ENCODE measurements at regions not wholly inside any gene's neighbourhood (a gene's known extent, or its start where the extent isn't known, plus 50 kb on each side); places are given as distances from the start of the nearest gene placed in this dataset.
A peak's percentile ranks its signal among the peaks of the same experiment; 100 is the strongest.

GRCh38 chrX:8232406-8232805, 61.3 kb upstream of the VCX2 start:
- DNase-seq (ENCODE audit: low read depth) = peak; percentile 17

DNA sequence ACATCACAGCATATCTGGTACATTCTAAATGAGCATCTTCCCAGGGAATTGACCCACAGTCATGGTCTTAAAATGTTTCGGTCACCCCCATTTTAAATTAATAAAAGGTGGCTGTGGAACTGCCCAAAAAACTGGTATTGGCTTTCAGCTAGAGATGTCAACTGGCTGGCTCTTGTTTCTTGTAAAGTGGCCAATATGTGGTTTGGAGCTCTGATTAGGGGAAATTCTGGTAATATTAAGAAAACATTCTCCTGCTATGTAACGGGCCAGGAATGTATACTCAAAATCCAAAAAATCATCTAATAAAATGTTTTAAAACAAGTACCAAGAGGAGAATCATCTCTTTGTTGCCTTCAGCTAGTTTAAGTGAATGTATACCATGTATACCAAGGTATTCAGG, 62.0 kb upstream of the VCX2 start:
- DNase-seq (ENCODE audit: low read depth) = peak; percentile 28

DNA sequence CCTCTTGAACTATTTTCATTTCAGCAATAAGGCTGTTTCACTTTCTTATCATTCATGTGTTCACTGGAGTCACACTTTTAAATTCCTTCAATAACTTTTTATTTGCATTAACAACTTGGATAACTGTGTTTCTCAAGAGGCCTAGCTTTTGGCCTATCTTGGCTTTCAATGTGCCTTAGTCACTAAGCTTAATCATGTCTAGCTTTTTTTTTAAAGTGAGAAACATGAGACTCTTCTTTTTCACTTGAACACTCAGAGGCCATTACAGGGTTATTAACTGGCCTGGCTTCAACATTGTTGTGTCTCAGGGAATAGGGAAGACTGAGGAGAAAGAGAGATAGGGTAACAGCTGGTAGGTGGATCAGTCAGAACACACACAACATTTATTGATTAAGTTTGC, 64.0 kb upstream of the VCX2 start:
- DNase-seq (ENCODE audit: low read depth) = peak; percentile 48

- DNase-seq (ENCODE audit: low read depth) = no peak
These were observed 66.7 kb upstream of the VCX2 start for GRCh38 chrX:8237718-8238117.

DNA sequence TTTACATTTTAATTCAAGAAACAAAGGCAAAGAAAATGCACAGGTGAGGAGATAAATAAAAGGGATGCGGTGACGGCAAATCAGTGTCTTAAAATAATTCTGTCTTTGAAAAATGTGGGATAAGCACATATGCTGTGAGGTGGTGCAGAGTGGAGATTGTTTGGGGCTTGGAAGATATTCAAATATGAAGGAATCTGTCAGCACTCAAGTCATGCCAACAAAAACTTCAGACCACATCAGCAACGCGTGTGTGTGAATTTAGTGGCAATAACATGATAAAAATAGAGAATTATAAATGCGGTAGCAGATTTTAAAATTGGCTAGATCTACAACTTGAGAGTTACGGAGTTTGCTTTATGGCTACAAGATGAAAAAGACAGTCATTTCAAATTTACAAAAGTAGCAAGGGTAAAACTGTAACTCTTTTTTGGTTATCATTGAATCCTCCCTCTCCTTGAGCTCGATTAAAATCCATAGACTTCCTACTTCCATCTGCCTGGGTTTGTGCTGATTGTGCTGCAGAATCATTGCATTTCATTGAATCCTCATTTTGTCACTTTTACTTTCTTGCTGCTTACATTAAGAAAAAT, 71.5 kb upstream of the VCX2 start:
- DNase-seq (ENCODE audit: low read depth) = no peak

- DNase-seq (ENCODE audit: low read depth) = no peak
These were observed 73.2 kb upstream of the VCX2 start for GRCh38 chrX:8244301-8244700.

DNA sequence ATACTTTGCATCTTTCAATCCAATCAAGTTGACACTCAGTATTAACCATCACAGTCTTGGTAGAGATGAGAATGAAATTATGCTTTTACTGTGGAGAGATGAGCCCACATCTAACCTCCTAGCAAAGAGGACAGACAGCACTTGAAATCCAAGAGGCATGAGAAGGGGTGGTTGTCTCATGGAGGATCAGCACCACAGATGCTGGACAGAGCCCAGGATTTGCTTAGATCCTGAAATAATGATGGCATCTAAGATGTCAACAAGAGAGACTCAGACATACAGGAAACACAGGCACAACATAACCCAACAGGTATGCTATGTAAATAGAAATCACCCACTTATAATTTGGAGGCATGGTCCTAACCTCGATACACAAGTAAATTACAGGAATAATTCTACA, 74.3 kb upstream of the VCX2 start:
- DNase-seq (ENCODE audit: low read depth) = no peak

DNA sequence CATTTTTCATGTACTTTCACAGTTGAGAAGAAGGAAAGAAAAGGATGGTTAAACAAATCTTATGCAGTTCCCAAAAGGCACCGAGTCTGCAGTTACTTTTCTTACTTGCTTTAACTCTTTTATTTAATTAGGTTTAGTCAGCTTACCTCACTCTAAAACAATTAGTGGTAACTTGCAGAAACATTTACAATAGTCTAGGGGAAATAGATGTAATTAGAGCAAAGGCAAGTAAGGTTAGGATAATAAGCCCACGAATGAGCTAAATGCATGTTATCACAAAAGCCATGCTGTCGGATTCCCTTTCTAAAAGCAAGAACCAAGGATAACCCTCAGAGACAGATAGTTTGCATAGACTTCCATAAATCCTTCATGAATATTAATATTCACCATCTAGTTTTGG, 82.0 kb upstream of the VCX2 start:
- DNase-seq (ENCODE audit: low read depth) = no peak

- DNase-seq (ENCODE audit: low read depth) = no peak
These were observed 83.3 kb upstream of the VCX2 start for GRCh38 chrX:8254401-8254800.

- DNase-seq (ENCODE audit: low read depth) = no peak
These were observed 101.8 kb upstream of the VCX2 start for GRCh38 chrX:8272821-8273220.

GRCh38 chrX:8273451-8273895, 102.4 kb upstream of the VCX2 start:
- no peak for DNase-seq (ENCODE audit: low read depth)

DNA sequence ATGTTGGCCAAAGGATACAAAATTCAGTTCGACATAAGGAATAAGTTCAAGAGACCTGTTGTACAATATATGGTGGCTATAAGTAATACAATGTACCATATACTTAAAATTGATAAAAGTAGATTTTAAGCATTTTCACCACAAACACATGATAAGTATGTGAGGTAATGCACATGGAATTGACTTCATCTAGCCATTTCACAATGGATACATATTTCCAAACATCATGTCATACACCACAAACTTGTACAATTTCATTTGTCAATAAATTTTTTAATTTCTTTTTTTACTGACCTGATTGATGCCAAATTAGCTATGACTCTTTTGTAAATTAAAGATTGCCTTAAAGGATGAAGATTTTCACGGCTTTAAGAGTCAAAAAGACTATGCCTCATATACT, 103.1 kb upstream of the VCX2 start:
- DNase-seq (ENCODE audit: low read depth) = no peak

- no peak for DNase-seq (ENCODE audit: low read depth)
These were observed 107.5 kb upstream of the VCX2 start for GRCh38 chrX:8278557-8278956.

GRCh38 chrX:8279323-8279722, 108.3 kb upstream of the VCX2 start:
- DNase-seq (ENCODE audit: low read depth) = no peak

GRCh38 chrX:8284131-8284530, 113.1 kb upstream of the VCX2 start:
- DNase-seq (ENCODE audit: low read depth) = no peak

- no peak for DNase-seq (ENCODE audit: low read depth)
These were observed 117.5 kb upstream of the VCX2 start for GRCh38 chrX:8288590-8288989.

- peak; percentile 31 for DNase-seq (ENCODE audit: low read depth)
These were observed 118.5 kb upstream of the VCX2 start for GRCh38 chrX:8289523-8289922.

DNA sequence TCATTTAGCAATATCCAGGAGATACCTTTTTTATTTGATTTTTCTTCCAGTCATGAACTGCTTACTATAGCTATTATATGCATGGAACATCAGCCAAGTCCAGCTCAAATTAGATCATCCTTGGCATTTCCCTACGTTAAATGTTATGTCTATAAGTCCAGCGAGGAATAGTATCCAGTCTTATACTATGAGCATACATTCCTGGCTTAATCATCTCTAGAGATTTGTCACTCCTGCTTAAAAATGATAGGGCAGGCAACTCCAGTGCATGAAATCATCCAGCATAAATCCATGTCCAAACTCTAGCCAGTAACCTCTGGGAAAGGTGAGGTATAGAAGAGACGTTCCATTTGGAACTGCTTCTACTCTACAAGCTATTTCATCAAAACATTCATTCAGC, 126.7 kb upstream of the VCX2 start:
- DNase-seq (ENCODE audit: low read depth) = no peak

- DNase-seq (ENCODE audit: low read depth) = no peak
These were observed 133.6 kb upstream of the VCX2 start for GRCh38 chrX:8304668-8305067.

DNA sequence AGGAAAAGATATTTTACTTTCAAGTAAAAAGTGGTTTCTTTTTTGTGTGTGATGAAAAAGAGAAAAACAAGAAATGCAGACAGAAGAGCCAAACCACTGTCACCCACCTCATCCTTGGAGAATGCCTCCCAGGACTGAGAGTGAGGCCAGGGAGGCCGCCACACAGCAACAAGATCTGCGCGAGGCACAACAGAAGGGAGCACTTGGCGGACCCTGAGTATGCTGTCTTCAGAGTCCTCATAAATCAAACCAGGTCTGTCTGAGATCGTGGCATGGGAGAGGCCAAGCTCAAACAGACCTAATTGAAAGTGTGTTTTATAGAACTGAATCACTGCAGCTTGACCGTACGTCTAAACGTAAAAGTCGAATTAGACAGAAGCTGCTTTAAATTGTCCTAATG, 134.3 kb upstream of the VCX2 start:
- DNase-seq (ENCODE audit: low read depth) = no peak

DNA sequence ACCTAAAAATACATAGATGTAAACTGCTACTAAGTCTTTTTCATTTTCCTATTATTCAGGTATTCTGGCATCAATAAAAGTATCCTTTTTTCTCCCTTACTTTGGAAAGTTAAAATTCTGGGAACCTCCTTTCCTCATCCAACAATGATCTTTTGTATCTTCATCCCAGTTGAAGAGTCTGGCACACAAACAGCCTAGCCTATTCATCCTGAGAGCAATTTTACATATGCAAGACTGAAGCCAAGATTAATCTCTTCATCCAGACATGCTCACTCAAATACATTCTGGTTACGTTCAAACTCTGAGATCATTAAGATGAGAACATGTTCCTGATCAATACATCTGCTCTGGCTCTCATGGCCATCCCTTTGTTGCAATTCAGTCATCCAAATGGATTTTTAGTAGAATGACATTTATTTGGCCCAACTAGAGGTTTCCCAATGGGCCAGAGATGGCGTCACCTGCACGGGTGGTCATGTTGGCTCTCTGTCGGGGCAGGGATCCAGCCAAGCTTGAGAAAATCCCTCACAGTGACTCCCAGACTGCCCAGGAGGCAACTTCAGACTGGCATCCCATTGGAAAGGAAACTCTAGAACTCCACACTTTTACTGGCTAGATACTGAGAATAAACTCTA, 135.3 kb upstream of the VCX2 start:
- DNase-seq (ENCODE audit: low read depth) = no peak

- DNase-seq (ENCODE audit: low read depth) = no peak
These were observed 139.3 kb upstream of the VCX2 start for GRCh38 chrX:8310409-8310808.

DNA sequence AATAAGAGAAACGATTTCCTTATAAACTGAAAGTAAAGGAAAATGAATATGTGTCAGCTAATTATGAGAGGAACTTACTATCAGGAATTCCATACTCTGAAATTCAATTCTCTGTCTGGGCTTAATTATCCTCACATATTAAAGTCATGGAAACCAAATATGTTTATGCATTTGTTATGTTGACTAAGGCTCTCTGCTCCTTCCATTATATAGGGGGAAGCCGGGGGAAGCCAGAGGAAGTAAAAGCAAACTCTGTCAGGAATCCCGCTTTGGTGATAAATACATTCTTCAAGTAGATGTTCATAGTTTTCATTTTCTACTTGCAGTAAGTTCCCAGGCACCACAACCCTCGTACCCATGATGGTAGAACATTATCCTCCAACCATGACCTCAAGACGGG, 142.8 kb upstream of the VCX2 start:
- DNase-seq (ENCODE audit: low read depth) = no peak

- DNase-seq (ENCODE audit: low read depth) = no peak
These were observed 143.8 kb upstream of the VCX2 start for GRCh38 chrX:8314881-8315280.
